Tongue (tissue), 1 donor: ENCODE measurements at regions not wholly inside any gene's neighbourhood (a gene's known extent, or its start where the extent isn't known, plus 50 kb on each side); places are given as distances from the start of the nearest gene placed in this dataset.

Source experiments
- DNase-seq: peaks from one replicate; pipeline ENCODE4 v3.0.0-alpha.2; 2015

- no peak for DNase-seq
Observed at GRCh38 chr20:39897781-39898466, 791.1 kb downstream of the MAFB start.

GRCh38 chr20:39897058-39897457, 792.0 kb downstream of the MAFB start:
- no peak for DNase-seq

- DNase-seq = no peak
Observed at GRCh38 chr20:39894067-39894466, 795.0 kb downstream of the MAFB start.

- DNase-seq = peak; percentile 58
Observed at GRCh38 chr20:39893003-39893685, 795.9 kb downstream of the MAFB start.

GRCh38 chr20:39890697-39891096, 798.3 kb downstream of the MAFB start:
- no peak for DNase-seq

- no peak for DNase-seq
Observed at GRCh38 chr20:39888310-39888709, 800.7 kb downstream of the MAFB start.

- peak; percentile 45 for DNase-seq
Observed at GRCh38 chr20:39886650-39887190, 802.3 kb downstream of the MAFB start.

GRCh38 chr20:39885975-39886649, 802.9 kb downstream of the MAFB start:
- peak; percentile 76 for DNase-seq

- DNase-seq = no peak
Observed at GRCh38 chr20:39882806-39883205, 806.2 kb downstream of the MAFB start.

- no peak for DNase-seq
Observed at GRCh38 chr20:39880890-39881289, 808.1 kb downstream of the MAFB start.

GRCh38 chr20:39879296-39879695, 809.7 kb downstream of the MAFB start:
- DNase-seq = no peak

- DNase-seq = no peak
Observed at GRCh38 chr20:39878809-39879208, 810.2 kb downstream of the MAFB start.

GRCh38 chr20:39878320-39878719, 810.7 kb downstream of the MAFB start:
- no peak for DNase-seq

GRCh38 chr20:39877788-39878187, 811.2 kb downstream of the MAFB start:
- DNase-seq = no peak

GRCh38 chr20:39876976-39877635, 811.9 kb downstream of the MAFB start:
- DNase-seq = peak; percentile 52

GRCh38 chr20:39875492-39876110, 813.4 kb downstream of the MAFB start:
- DNase-seq = no peak

GRCh38 chr20:39874049-39874893, 814.8 kb downstream of the MAFB start:
- peak; percentile 74 for DNase-seq

- DNase-seq = no peak
Observed at GRCh38 chr20:39873286-39873685, 815.8 kb downstream of the MAFB start.

GRCh38 chr20:39871013-39871412, 818.0 kb downstream of the MAFB start:
- peak; percentile 71 for DNase-seq

- no peak for DNase-seq
Observed at GRCh38 chr20:39865446-39865845, 823.6 kb downstream of the MAFB start.

- peak; percentile 47 for DNase-seq
Observed at GRCh38 chr20:39862470-39862891, 826.6 kb downstream of the MAFB start.
